ENCODE measurements at regions not wholly inside any gene's neighbourhood (a gene's known extent, or its start where the extent isn't known, plus 50 kb on each side); places are given as distances from the start of the nearest gene placed in this dataset.

GRCh38 chr6:88220493-88220892 lies 54.3 kb upstream of the CNR1 start:
- Histone ChIP-seq H3K18ac (ENCODE audit: low read depth in 1 of 2, low read length in 2 of 2) (no peak overlapping the region), H3K27me3 (ENCODE audit: control insufficient read depth in 1 of 2, insufficient read depth in 1 of 2, low read length in 2 of 2) (no peaks in the 10 kb centered on the region), H3K4me2 (ENCODE audit: low read length, poor library complexity, severe bottlenecking) (no peak overlapping the region), H3K14ac (ENCODE audit: low read length in 2 of 2) (no peak overlapping the region), H3K27ac (ENCODE audit: low read length, poor library complexity, severe bottlenecking) (no peak overlapping the region), H4K91ac (ENCODE audit: low read length) (no peak overlapping the region), H3K79me1 (replicated peaks; ENCODE audit: low read length, poor library complexity, severe bottlenecking) (no peaks in the 10 kb centered on the region), H2BK15ac (ENCODE audit: low read depth, poor library complexity, severe bottlenecking) (no peak overlapping the region), H2BK12ac (ENCODE audit: low read length in 2 of 2) (no peak overlapping the region), H4K8ac (ENCODE audit: low read length) (no peak overlapping the region), H3K4me3 (ENCODE audit: insufficient read depth in 1 of 2, low read depth in 1 of 2, low read length in 2 of 2) (no peak overlapping the region), H3K9me3 (ENCODE audit: control insufficient read depth, low read length) (peaks cover 2% of the 10 kb centered on the region), H3K9ac (ENCODE audit: low read length) (no peak overlapping the region), H3K23ac (ENCODE audit: low read length in 2 of 2) (no peak overlapping the region), H3K36me3 (ENCODE audit: control insufficient read depth in 1 of 2, insufficient read depth in 2 of 2, low read depth in 1 of 2, low read length in 2 of 2) (no peaks in the 10 kb centered on the region), H2BK5ac (ENCODE audit: low read depth, low read length, poor library complexity, severe bottlenecking) (no peak overlapping the region), H3K4me1 (ENCODE audit: control insufficient read depth, insufficient read depth, low read depth, low read length) (no peaks in the 10 kb centered on the region), H2AK5ac (ENCODE audit: low read length, severe bottlenecking) (no peak overlapping the region), H2BK120ac (ENCODE audit: low read depth, low read length) (no peak overlapping the region), H2AFZ (ENCODE audit: low read depth, low read length) (no peak overlapping the region), H3K4ac (ENCODE audit: low read depth in 1 of 2, low read length in 2 of 2) (no peak overlapping the region)
- WGBS, result 67% methylated on average over 1 of the region's 2 CpGs
- peak; percentile 2 for DNase-seq

- Histone ChIP-seq H2BK15ac (ENCODE audit: low read depth, poor library complexity, severe bottlenecking) (no peak overlapping the region), H2AFZ (ENCODE audit: low read depth, low read length) (no peak overlapping the region), H3K36me3 (ENCODE audit: control insufficient read depth in 1 of 2, insufficient read depth in 2 of 2, low read depth in 1 of 2, low read length in 2 of 2) (no peaks in the 10 kb centered on the region), H3K18ac (ENCODE audit: low read depth in 1 of 2, low read length in 2 of 2) (no peak overlapping the region), H3K4me1 (ENCODE audit: control insufficient read depth, insufficient read depth, low read depth, low read length) (no peaks in the 10 kb centered on the region), H2BK12ac (ENCODE audit: low read length in 2 of 2) (no peak overlapping the region), H2BK120ac (ENCODE audit: low read depth, low read length) (no peak overlapping the region), H4K8ac (ENCODE audit: low read length) (no peak overlapping the region), H3K27me3 (ENCODE audit: control insufficient read depth in 1 of 2, insufficient read depth in 1 of 2, low read length in 2 of 2) (no peaks in the 10 kb centered on the region), H3K27ac (ENCODE audit: low read length, poor library complexity, severe bottlenecking) (no peak overlapping the region), H3K4me2 (ENCODE audit: low read length, poor library complexity, severe bottlenecking) (no peak overlapping the region), H2BK5ac (ENCODE audit: low read depth, low read length, poor library complexity, severe bottlenecking) (no peak overlapping the region), H2AK5ac (ENCODE audit: low read length, severe bottlenecking) (no peak overlapping the region), H3K79me1 (replicated peaks; ENCODE audit: low read length, poor library complexity, severe bottlenecking) (no peaks in the 10 kb centered on the region), H3K23ac (ENCODE audit: low read length in 2 of 2) (no peak overlapping the region), H3K9me3 (ENCODE audit: control insufficient read depth, low read length) (no peaks in the 10 kb centered on the region), H4K91ac (ENCODE audit: low read length) (no peak overlapping the region), H3K4me3 (ENCODE audit: insufficient read depth in 1 of 2, low read depth in 1 of 2, low read length in 2 of 2) (no peak overlapping the region), H3K4ac (ENCODE audit: low read depth in 1 of 2, low read length in 2 of 2) (no peak overlapping the region), H3K9ac (ENCODE audit: low read length) (no peak overlapping the region), H3K14ac (ENCODE audit: low read length in 2 of 2) (no peak overlapping the region)
- 82% methylated on average over 2 of the region's 2 CpGs for WGBS
- DNase-seq, result no peak
Observed at GRCh38 chr6:88216182-88216581, 50.0 kb upstream of the CNR1 start.

Data from mesenchymal stem cell (in vitro differentiated cells and primary cell).